ENCODE measurements at regions not wholly inside any gene's neighbourhood (a gene's known extent, or its start where the extent isn't known, plus 50 kb on each side); places are given as distances from the start of the nearest gene placed in this dataset.

- TF ChIP-seq ETS1 (IDR thresholded peaks at IDR 0.05) (no peak), POLR2AphosphoS5 (IDR thresholded peaks at IDR 0.05; ENCODE audit: low read depth) (no peak)
Measured at GRCh38 chr7:41169317-41169716, 533.6 kb downstream of the INHBA start (continued).

GRCh38 chr7:41167836-41168235, 535.1 kb downstream of the INHBA start:
- ATAC-seq (no peak), DNase-seq (ENCODE audit: low spot score) (no peak)
- Mint-ChIP-seq H3K27me3 (ENCODE audit: insufficient read depth, low read depth, poor library complexity) (no peaks in the 10 kb centered on the region), H3K36me3 (ENCODE audit: low read depth) (no peaks in the 10 kb centered on the region), H3K27ac (no peak overlapping the region), H3K4me1 (no peaks in the 10 kb centered on the region), H3K4me3 (no peak overlapping the region), H3K9me3 (no peaks in the 10 kb centered on the region)
- Histone ChIP-seq H3K27me3 (ENCODE audit: insufficient read depth) (no peaks in the 10 kb centered on the region), H3K79me2 (replicated peaks; ENCODE audit: insufficient read depth) (no peaks in the 10 kb centered on the region), H3K4me3 (no peak overlapping the region), H4K20me1 (replicated peaks; ENCODE audit: insufficient read depth) (no peaks in the 10 kb centered on the region), H3K27ac (ENCODE audit: low read depth) (no peak overlapping the region), H3K36me3 (ENCODE audit: insufficient read depth) (no peaks in the 10 kb centered on the region), H3K4me2 (no peak overlapping the region), H3K9me2 (ENCODE audit: insufficient read depth) (peaks cover 4% of the 10 kb centered on the region; the same call in 1 of the 2 replicates), H3K4me1 (ENCODE audit: insufficient read depth) (peaks cover 2% of the 10 kb centered on the region; the same call in 1 of the 2 replicates), H2AFZ (no peak overlapping the region), H3F3A (replicated peaks; ENCODE audit: low read depth) (no peaks in the 10 kb centered on the region)
- TF ChIP-seq CREB1 (CRISPR knock-in tag; IDR thresholded peaks at IDR 0.05; ENCODE audit: low read depth) (no peak), EZH2 (IDR thresholded peaks at IDR 0.05; ENCODE audit: low read depth, unreplicated experiment) (no peak), ZNF462 (CRISPR knock-in tag; IDR thresholded peaks at IDR 0.05) (no peak), REST (IDR thresholded peaks at IDR 0.05; ENCODE audit: unreplicated experiment) (no peak), EZH2phosphoT487 (IDR thresholded peaks at IDR 0.05; ENCODE audit: unreplicated experiment) (no peak), ETS1 (IDR thresholded peaks at IDR 0.05) (no peak), STAT1 (IDR thresholded peaks at IDR 0.05; ENCODE audit: unreplicated experiment) (no peak), JUNB (IDR thresholded peaks at IDR 0.05; ENCODE audit: unreplicated experiment) (no peak), CTCF (conservative IDR thresholded peaks at IDR 0.05; ENCODE audit: low read depth in 2 of 2) (no peak), ZNF331 (CRISPR knock-in tag; IDR thresholded peaks at IDR 0.05; ENCODE audit: low read depth) (no peak)

All from GM23338 (cell line).